Stomach (tissue), 4 donors: ENCODE measurements at regions not wholly inside any gene's neighbourhood (a gene's known extent, or its start where the extent isn't known, plus 50 kb on each side); places are given as distances from the start of the nearest gene placed in this dataset.

ENCODE experiments used
- CTCF ChIP-seq, 7 experiments: fragments of 450-650 bp in 4 of 7; fragments of 200-600 bp in 3 of 7; sonication (generic) in 3 of 7; IDR thresholded peaks; one replicate each; pipeline ENCODE4 v1.5.1; 2016 to 2019; ENCODE audit warnings: antibody characterized with exemption in 7 of 7, control low read depth in 2 of 7, mild to moderate bottlenecking in 1 of 7
- POLR2A ChIP-seq, 4 donors: fragments of 450-650 bp; IDR thresholded peaks; one replicate each; pipeline ENCODE4 v1.6.1; 2016; ENCODE audit warnings: antibody characterized with exemption in 4 of 4, control low read depth in 2 of 4, mild to moderate bottlenecking in 1 of 4, moderate library complexity in 1 of 4
- POLR2AphosphoS5 ChIP-seq, 3 donors: sonication (generic); formaldehyde crosslinking; IDR thresholded peaks; one replicate each; pipeline ENCODE4 v1.6.1; 2016; ENCODE audit warnings: antibody characterized with exemption in 3 of 3

- TF ChIP-seq CTCF (IDR thresholded peaks at IDR 0.05) (no peak), POLR2AphosphoS5 (IDR thresholded peaks at IDR 0.05) (no peak), POLR2A (IDR thresholded peaks at IDR 0.05) (no peak)
These were observed 268.1 kb upstream of the PLPP4 start for GRCh38 chr10:120188950-120189349.
